Fibroblast of skin of right quadriceps (primary cell): ENCODE measurements at regions not wholly inside any gene's neighbourhood (a gene's known extent, or its start where the extent isn't known, plus 50 kb on each side); places are given as distances from the start of the nearest gene placed in this dataset.
"Not testable (repeated sequence)": the region's sequence is repeated elsewhere in the genome, so short reads cannot be mapped to it uniquely, and the experiment has no call there.

Experiments
- DNase-seq: peaks from one replicate; pipeline ENCODE4 v3.0.0-alpha.2; 2013

DNA sequence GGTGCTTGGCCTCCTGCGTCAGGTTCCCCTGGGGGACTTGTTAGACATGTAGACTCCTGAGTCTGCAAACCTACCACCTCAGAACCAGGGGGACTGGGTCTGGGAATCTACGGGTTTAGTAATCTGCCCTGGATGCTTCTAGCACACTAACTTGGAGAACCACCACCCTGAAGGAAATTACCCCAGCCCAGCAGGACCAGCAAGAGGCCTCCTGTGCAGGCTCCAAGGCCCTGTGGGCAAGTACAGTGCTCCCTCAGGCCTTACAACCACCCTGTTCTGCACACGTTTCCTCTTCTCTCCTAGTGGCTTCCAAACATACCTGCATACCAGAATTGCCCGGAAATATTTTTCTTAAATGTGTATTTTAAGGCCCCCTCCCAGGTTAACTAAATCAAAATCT lies 423.0 kb downstream of the FUT8 start:
- DNase-seq: no peak

DNA sequence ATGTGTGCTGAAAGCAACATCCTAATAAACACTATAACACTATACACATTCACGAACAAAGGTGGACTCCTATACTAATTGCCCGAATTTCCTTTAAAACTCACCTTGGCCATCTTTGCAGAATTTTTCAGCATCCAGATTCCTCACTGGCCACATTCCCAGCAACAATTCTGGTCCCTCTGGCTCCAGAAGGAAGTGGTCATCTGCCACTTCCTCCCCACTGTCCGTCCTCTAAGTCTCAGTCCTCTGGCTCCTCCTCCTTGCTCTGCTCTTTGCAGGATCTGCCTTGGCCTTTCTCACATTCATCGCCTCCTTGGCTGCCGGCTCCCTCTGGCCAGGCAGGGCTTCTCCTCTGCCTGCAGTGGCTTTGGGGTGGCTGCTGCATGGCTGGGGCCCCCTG lies 426.0 kb downstream of the FUT8 start:
- no peak for DNase-seq

DNA sequence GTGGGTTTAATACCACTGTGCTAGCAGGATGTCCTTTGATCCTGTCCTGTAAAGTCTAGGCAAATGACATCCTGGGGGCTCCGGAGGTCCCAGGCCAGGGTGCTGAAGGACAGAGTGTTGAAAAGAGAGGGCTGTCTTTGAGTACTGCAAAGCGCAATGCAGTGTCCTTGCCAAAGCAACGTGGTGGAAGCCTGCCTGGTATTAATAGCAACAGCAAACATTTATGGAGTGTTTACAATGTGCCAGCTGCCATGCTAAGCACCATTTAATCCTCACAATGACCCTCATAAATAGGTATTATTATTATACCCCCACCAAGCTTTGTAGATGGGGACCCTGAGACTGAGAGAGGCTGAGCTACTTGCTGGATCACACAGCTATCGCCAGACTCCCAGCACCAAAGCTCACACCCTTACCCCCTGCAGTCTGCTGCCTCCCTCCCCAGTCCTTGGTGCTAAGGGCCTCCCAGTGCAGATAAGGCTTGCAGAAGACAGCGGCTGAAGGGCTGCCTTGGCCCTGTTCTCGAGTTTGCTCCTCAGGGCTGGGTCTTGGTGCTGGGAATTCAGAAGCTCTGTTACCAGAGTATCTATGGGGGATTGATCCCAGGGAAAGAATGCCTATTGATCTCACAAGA lies 427.7 kb downstream of the FUT8 start:
- DNase-seq: no peak

DNA sequence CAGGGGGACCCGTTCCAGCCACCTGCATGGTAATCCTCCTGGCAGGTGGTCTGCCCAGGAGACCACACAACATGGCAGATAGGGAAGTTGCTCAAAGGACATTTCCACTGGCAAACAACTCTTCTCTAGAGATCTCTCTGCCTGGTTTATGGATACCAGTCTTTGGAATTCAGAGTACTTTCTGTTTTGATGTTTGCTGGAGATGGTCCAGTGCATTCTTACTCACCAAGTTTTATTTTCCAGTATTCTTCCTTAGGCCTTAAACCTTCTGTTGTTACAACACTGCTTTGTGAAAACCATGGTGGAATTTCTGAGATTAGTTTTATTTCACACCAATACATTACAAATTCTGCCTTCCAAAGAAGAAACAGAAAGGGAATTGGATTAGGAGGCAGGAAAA lies 428.3 kb downstream of the FUT8 start:
- DNase-seq: no peak

DNA sequence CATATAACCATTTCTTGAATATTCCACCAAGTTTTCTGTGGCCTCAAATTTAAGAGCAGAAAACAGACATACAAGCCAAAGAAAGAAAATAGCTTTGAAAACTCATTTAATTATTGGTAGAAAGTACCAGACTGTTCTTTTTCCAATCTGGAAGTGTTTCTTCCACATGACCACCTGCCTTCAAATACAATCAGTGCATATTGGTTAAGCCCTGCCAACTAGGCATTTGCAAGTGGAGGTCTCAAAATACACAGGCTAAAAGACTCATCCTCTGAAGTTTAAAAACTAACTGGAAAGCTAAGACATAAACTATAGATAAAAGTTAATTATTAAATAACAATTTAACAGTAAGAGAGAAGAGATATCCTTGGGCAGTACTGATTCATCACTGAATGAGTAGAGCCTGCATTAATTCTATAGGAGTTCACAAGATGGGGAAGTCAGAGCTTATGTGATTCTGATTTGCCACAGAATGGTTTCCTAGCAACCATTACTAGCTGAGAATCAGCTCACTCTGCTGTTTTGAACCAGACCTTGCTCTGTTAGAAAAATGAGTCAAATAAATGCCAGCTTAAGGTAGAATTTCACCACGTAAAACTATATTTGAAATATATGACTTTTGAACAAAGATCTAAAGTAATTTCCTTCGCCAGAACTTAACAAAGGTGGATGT lies 433.8 kb downstream of the FUT8 start:
- DNase-seq: no peak

DNA sequence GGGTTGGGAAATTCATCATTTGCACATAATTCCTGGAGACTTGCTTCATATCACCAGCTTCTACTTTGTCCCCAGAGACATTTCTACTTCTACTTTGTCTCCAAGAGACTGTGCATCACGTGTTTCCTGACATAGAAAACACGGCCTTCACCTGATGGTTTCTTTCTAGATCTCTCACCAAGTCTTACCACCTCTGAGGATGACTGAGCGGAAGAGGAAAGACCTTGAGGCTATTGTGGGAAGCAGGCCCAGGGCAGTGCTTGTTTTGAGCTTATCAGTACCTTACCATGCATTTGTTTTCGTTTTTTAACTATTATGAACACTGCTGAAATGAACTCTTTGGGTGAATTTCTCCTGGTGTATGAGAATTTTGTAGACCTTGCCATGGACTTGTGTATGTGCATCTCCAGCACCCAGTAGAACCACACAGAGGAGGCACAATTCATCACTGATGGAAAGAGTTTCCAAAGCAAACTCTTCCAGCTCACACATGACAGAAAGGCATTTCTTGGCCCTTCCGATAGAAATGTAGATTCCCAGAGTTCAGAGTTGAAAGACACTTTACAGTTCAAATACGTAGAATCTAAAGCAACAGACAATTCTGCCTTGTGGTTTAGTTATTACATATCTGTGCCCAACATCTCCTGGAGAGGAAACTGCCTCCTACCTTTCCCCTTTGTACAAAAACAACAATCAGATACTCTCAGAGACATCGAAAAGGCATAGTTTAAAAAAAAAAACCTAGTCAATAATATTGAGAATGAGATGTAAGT lies 434.7 kb downstream of the FUT8 start:
- no peak for DNase-seq

DNA sequence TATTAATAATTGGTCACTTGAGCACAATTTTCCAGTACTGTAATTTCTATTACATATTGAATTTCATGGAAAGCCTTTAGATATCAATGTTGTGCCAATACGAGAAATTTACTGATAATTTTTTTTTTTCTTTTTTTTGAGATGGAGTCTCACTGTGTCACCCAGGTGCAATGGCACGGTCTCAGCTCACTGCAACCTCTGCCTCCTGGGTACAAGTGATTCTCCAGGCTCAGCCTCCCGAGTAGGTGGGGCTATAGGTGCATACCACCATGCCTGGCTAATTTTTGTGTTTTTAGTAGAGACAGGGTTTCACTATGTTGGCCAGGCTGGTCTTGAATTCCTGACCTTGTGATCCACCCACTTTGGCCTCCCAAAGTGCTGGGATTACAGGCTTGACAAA lies 435.4 kb downstream of the FUT8 start:
- not testable (repeated sequence) for DNase-seq

DNA sequence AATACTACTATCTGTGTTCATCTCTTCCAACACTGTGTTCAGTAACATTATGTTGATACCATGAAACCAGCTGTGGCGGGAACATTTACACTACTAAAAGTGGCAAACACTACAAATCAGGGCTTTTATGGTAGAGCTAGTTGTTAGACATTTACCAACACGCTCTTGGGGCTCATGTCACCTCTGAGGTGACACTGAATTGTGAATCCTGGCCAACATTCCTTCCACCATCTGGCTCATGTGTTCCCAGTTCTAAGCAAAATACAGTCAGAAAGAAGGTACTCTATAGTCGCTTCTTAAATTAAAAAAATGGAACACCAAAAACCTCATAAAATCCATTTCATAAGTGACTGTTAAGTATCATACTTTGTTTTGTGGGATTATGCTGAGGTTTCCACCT lies 436.6 kb downstream of the FUT8 start:
- DNase-seq: no peak

DNA sequence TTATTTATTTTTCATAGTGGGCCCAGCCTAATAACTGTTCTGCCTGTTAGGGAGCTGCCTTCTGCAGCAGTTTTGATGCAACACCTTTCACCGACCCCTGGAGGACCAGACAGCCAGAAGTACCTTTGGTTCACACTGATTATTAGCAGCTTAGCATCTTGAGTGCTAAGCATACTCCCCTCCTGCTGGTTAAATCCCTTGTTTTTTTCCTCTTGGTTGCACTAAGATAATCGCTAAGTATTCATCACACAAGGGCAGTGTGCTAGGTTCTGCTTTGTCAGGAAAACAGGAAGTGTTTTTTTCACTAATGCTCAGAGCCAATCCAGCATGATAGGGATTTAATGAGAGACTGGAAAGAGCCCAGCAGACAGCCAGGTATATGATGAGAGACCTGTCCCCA lies 437.0 kb downstream of the FUT8 start:
- no peak for DNase-seq

DNA sequence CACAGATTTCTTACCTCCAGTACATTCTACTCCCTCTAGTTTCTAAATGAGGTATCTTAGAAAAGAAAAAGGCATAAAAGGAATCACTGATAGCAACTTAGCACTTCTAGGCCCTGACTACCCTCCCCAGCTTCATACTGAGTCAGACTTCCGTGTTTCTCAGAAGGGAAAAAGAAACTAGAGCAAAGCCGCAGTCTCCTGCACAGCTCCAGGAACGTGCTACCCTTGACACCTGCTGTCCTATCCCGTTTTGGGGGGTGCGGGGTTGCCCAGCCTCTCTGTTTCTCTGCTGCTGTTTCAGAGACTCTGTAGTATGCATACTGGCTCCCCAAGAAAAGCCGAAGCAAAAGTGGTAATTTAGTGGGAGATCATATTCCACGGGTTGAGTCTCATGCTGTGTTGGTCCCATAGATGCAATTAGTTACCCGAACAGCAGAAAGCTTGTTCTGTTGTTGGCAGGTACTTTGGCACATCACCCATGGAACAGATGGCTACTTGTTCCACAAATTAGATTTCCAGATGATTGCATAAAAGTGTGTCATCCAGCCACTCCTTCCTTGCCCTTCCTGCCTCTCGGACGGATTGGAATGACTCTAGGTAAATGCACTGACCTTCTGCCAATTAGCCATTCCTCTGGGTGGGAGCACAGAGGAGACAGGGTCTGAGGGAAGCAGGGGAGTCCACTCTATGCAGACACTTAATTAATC lies 438.1 kb downstream of the FUT8 start:
- no peak for DNase-seq

DNA sequence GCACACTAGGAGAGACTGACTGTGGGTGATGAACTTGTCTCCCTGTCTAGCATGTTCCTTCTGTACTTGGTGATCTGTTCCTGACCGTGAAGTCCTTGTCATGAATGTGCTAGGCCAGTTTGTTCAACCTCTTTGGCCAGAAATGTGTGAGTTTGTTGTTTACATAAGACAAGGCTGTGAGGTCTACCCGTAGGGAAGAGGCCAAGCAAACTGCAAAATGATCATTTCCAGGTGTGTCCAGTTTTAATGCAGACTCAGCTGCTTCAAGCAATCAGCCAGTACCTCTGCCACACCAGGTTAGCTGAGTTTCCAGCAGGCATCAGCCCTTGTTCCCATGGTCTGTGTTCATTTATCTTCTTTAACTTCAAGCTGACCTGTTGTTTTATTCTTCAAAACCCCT lies 440.2 kb downstream of the FUT8 start:
- DNase-seq: no peak

DNA sequence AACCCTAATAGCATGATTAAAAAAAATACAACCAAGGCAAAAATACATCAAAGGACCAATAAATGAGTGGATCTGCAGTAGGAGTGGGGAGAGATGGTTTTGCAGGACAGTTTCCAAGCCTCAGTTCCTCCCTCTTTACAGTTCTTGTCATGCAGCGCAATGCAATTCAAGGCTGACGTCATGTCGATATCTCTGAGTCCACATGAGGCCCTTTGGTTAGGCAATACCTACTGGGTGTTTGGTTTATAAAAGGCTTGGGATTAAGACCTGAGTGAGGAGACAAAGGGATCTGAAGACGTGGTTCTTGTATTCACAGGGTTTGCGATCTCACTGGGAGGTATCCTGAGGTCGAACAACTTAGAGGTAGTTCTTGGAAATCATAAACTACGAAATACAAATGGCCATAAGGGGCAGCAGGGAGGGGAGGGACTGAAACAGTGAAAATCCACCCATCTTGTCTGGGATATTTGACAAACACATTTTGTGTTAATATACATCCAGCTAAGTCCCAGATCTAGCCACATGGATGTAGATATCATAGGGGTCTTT lies 441.0 kb downstream of the FUT8 start:
- no peak for DNase-seq

DNA sequence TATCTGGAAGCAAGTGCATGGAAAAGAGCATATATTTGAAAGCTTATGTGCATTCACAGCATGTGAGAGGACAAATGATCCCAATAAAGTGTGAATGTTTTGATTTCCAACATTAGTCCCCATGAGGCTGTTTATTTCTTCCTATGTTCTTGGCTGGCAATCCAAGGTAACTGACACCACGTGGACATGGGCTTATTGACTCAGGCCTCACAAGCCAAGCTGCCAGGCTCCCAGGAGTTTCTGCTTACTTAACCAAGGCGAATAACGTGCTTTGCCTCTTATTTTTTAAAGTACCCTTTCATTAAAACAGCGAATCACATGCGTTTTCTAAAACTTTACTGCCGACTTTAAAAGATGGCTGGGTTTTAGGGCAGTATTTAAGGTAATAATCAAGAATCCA lies 441.7 kb downstream of the FUT8 start:
- DNase-seq: no peak

DNA sequence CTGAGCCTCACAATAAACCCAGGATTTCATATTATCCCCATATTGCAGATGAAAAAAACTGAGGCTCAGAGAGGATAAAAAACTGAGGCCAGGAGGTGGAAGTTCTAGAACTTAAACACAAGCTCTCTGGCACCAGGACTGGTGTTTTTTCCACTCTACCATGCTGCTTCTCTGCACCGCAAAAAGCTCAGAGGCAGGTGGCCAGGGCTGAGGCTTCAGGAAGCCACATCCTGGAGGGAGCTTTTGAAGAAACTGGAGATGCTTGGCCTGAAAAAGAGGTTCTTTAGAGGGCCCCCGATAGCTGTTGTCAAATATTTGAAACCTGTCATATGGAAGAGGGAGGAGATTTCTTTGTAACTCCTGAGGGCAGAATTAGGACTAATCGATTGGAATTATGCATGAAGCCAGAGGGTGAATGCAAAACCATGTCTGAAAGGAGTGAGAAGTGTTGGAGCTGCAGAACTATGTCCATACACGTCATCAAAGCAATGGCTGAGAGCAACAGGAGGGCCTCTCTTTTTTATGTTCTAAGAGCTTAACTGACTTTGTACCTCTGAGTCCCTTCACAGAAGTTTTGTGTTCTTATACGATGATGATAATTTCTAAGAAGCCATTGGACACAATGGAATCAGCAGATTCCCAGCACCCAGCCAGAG lies 448.6 kb downstream of the FUT8 start:
- no peak for DNase-seq

DNA sequence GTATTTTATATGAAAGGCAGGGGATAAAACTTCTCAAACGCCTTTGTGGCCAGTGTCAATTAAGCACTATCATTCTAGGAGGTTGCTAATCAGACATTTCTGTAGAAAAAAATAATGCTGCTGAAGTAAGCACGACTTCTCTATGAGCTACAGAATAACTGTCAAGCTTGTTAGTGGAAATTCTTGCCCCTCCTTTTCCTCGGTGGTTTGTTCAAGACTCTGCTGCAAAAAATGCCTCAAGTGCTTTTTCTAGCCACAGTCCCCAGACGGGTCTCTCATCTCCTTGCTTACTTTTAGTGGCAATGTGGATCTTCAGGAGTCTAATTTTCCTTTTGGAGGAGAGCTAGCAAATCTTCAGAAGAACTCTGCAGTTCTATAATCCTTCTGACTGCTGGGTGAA lies 452.0 kb downstream of the FUT8 start:
- no peak for DNase-seq

DNA sequence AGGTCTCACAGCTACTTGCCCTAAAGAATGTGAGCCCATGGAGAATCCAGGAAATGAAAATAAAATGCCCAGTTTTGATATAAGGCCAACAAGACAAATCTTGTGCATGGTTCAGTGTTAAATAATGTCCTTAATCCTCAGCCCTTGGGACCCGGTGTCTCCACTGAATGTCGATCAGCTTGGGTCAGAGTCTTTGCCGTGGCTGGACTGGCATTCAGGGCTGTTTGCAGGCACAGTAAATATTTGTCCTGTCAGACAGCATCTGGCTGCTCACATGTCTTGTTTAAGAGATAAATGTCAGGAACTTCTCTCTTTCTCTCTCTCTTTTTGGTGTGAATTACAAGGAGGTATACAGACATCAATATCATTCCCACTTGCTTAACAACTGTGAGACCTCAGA lies 452.5 kb downstream of the FUT8 start:
- no peak for DNase-seq

DNA sequence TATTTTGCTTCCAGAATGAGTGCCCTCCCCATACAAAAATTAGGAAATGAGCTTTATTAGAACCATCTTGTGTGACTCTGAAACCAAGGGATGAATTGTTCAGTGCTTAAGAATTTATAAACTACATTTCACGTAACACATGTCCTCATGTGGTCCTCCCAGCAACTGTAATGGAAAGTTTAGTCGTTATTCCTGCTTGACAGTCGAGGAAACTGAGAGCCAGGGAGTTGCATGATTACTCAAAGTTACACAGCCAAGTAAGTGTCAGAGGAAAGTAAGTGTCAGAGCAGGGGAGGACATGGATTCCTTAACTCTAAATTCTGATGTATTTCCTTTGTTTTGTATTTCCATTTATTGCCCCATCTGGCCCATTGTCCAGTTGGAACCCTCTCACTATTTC lies 453.9 kb downstream of the FUT8 start:
- peak; percentile 53 for DNase-seq

DNA sequence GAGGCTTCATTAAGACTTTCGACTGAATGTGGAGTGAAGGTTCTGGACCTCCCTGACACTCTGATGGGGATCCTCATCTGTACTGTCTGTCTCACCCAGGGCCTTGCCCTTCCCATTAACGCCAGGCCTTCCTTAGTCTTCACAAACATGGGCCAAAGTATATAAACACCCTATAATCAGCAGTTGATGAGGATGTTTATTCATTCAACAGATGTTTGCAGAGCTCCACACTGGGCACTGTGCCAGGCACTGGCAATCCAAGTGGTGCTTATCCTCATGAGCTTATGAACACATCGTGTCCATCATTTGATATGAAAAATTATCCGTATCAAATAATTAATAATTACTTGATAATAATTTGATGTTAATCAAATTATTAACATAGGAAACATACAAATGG lies 454.4 kb downstream of the FUT8 start:
- DNase-seq: no peak

DNA sequence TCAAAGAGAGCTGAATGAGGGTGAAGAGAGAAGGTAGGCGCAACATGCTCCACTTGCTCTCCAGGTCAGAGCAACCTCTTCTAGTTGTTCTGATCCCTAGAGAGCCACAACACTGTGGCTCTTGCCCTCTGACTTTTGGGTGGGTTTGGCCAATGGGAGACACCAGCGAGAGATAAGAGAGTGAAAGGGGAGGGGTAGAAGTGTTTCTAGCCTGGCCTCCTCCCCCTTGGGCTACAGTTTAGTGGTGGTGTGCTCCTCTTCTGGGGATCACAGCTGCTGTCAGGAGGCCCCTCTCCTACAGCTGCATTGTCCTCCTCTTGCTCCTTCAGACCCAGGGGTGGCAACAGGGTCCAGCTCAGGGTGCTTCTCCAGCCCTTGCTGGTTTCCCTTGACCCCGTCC lies 454.8 kb downstream of the FUT8 start:
- no peak for DNase-seq

DNA sequence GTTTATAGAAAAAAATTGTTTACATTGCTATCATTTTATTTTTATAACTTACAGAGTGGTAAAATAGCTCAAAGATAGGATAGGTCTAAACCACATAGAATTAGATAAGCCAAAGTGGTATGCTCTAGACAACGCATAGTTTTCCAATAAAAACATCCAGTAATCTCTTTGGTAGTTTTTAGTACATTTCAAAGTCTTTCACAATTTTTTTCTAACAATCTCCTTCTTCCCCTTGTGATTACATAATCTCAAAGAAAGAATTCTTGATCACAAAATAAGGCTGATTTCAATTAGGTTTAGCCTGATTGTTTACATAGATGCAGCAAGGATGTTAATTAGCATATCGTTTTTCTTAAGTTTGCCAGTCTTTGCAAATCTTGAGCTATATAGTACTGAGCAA lies 460.0 kb downstream of the FUT8 start:
- DNase-seq: peak; percentile 7

DNA sequence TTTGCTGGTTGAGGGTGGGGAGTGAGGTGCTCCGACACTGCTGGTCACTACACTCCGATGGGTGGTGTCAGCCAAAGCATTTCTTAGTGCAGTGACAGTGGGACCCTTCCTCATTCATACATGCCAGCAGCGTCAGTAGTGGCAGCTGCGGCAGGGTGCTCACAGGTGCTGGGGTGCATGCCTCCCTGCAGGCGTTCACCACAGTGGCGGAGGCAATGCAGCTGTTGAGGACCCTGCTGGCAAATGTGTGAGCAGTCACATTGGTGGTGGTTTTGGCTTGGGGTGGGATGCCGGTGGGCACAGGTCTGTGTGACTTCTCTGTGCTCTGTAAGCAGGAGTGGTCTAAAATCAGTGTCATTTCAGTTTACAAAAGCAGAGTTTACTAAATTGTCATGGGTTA lies 464.6 kb downstream of the FUT8 start:
- DNase-seq: no peak

DNA sequence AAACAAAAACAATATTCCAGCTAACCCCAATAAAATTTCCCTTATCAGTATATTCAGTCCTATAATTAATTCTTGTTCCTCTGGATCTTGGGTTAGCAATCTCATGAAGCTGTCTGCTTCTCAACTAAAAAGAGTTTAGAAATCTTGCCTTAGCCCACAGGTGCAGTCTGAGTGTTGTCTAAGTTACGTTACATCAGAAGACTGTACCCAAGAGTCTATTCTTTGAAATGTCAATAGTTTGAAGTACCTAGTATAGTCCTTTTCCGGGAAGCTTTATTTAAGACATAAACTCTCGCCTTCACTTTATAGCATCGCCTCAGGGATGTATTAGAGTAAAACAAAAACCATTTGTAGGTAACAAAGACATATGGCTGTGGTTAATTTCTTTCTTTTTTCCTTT lies 465.1 kb downstream of the FUT8 start:
- DNase-seq: no peak

DNA sequence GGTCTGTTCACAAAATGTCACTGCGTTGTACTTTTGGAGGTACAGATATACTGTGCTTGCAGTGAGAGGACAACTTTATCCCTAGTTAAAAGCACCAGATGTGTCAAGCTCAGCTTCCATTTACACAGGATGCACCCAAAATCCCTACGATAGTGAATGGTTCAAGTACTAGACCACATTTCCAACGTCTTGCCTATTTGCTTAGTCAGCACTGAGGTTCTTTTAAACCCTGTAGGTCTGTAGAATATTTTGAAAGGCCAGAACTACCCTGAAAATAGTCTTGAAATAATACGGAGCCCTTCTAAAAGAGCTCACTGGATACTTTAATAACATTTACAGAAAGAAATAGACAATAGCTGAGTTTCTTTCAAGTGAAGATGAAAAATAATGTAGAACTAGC lies 466.1 kb downstream of the FUT8 start:
- no peak for DNase-seq
